Esophagus muscularis mucosa (tissue), 3 donors: ENCODE measurements at regions not wholly inside any gene's neighbourhood (a gene's known extent, or its start where the extent isn't known, plus 50 kb on each side); places are given as distances from the start of the nearest gene placed in this dataset.
"Not testable (repeated sequence)": the region's sequence is repeated elsewhere in the genome, so short reads cannot be mapped to it uniquely, and the experiment has no call there.

Source experiments
- CTCF ChIP-seq, 3 experiments: fragments of 200-600 bp in 2 of 3; fragments of 450-650 bp in 1 of 3; sonication (generic) in 2 of 3; IDR thresholded peaks; one replicate each; pipeline ENCODE4 v1.5.1; 2017 to 2019; ENCODE audit warnings: antibody characterized with exemption in 3 of 3, mild to moderate bottlenecking in 2 of 3, moderate library complexity in 1 of 3
- POLR2A ChIP-seq: fragments of 450-650 bp; IDR thresholded peaks from one replicate; pipeline ENCODE4 v1.6.1; 2017; ENCODE audit warnings: antibody characterized with exemption, moderate library complexity, mild to moderate bottlenecking, low read depth

GRCh38 chr3:81829272-81829671 is 67.8 kb upstream of the GBE1 start:
- not testable (repeated sequence) for TF ChIP-seq CTCF (IDR thresholded peaks at IDR 0.05); POLR2A
